ENCODE measurements at regions not wholly inside any gene's neighbourhood (a gene's known extent, or its start where the extent isn't known, plus 50 kb on each side); places are given as distances from the start of the nearest gene placed in this dataset.
"Not testable (repeated sequence)": the region's sequence is repeated elsewhere in the genome, so short reads cannot be mapped to it uniquely, and the experiment has no call there.

- no peaks in the 10 kb centered on the region for H3K36me3 ChIP-seq (ENCODE audit: insufficient read depth, low read length)
Measured at GRCh38 chr11:50170115-50170514, 137.4 kb downstream of the OR4C45 start.

GRCh38 chr11:50174189-50174588, 141.5 kb downstream of the OR4C45 start:
- Histone ChIP-seq H3K9ac (ENCODE audit: low read length) (no peak overlapping the region), H3K4me3 (ENCODE audit: low read length) (no peak overlapping the region), H3K4me2 (ENCODE audit: low read depth, low read length, poor library complexity, severe bottlenecking) (no peak overlapping the region), H3K79me2 (ENCODE audit: low read length) (no peaks in the 10 kb centered on the region), H3K27me3 (ENCODE audit: low read length) (no peaks in the 10 kb centered on the region), H3K36me3 (ENCODE audit: insufficient read depth, low read length) (no peaks in the 10 kb centered on the region), H3K4me1 (ENCODE audit: low read length) (no peaks in the 10 kb centered on the region), H3K9me2 (replicated peaks; ENCODE audit: insufficient read depth, low read length) (no peaks in the 10 kb centered on the region), H3K9me3 (ENCODE audit: low read length) (no peaks in the 10 kb centered on the region), H3K27ac (ENCODE audit: low read length) (no peak overlapping the region), H2AFZ (ENCODE audit: low read length) (no peak overlapping the region), H4K20me1 (ENCODE audit: insufficient read depth, low read depth, low read length) (no peaks in the 10 kb centered on the region)
- DNase-seq: peak; percentile 47

More at GRCh38 chr11:50170115-50170514, 137.4 kb downstream of the OR4C45 start:
- H3K27me3 ChIP-seq (ENCODE audit: low read length): no peaks in the 10 kb centered on the region
- no peak overlapping the region for H2AFZ ChIP-seq (ENCODE audit: low read length)
- no peak for DNase-seq
- H4K20me1 ChIP-seq (ENCODE audit: insufficient read depth, low read depth, low read length): no peaks in the 10 kb centered on the region
- H3K4me3 ChIP-seq (ENCODE audit: low read length): no peak overlapping the region
- no peak overlapping the region for H3K9ac ChIP-seq (ENCODE audit: low read length)
- H3K27ac ChIP-seq (ENCODE audit: low read length): no peak overlapping the region
- H3K4me1 ChIP-seq (ENCODE audit: low read length): no peaks in the 10 kb centered on the region
- H3K4me2 ChIP-seq (ENCODE audit: low read depth, low read length, poor library complexity, severe bottlenecking): no peak overlapping the region
- H3K9me3 ChIP-seq (ENCODE audit: low read length): no peaks in the 10 kb centered on the region
- H3K9me2 ChIP-seq (replicated peaks; ENCODE audit: insufficient read depth, low read length): no peaks in the 10 kb centered on the region
- H3K79me2 ChIP-seq (ENCODE audit: low read length): no peaks in the 10 kb centered on the region

- no peaks in the 10 kb centered on the region for H3K9me3 ChIP-seq (ENCODE audit: low read length)
- H3K79me2 ChIP-seq (ENCODE audit: low read length): no peaks in the 10 kb centered on the region
- H3K36me3 ChIP-seq (ENCODE audit: insufficient read depth, low read length): no peaks in the 10 kb centered on the region
- no peak for DNase-seq
- H3K9me2 ChIP-seq (replicated peaks; ENCODE audit: insufficient read depth, low read length): no peaks in the 10 kb centered on the region
- H3K4me1 ChIP-seq (ENCODE audit: low read length): no peaks in the 10 kb centered on the region
- H3K9ac ChIP-seq (ENCODE audit: low read length): no peak overlapping the region
- no peak overlapping the region for H3K4me3 ChIP-seq (ENCODE audit: low read length)
- H3K27me3 ChIP-seq (ENCODE audit: low read length): no peaks in the 10 kb centered on the region
- no peaks in the 10 kb centered on the region for H4K20me1 ChIP-seq (ENCODE audit: insufficient read depth, low read depth, low read length)
- H3K27ac ChIP-seq (ENCODE audit: low read length): no peak overlapping the region
- no peak overlapping the region for H3K4me2 ChIP-seq (ENCODE audit: low read depth, low read length, poor library complexity, severe bottlenecking)
- H2AFZ ChIP-seq (ENCODE audit: low read length): no peak overlapping the region
Measured at GRCh38 chr11:50174975-50175374, 142.3 kb downstream of the OR4C45 start.

- no peak overlapping the region for H3K4me3 ChIP-seq (ENCODE audit: low read length)
- H3K9me3 ChIP-seq (ENCODE audit: low read length): no peaks in the 10 kb centered on the region
- no peak overlapping the region for H2AFZ ChIP-seq (ENCODE audit: low read length)
- H3K36me3 ChIP-seq (ENCODE audit: insufficient read depth, low read length): no peaks in the 10 kb centered on the region
- DNase-seq: no peak
- H3K9me2 ChIP-seq (replicated peaks; ENCODE audit: insufficient read depth, low read length): no peaks in the 10 kb centered on the region
- no peak overlapping the region for H3K27ac ChIP-seq (ENCODE audit: low read length)
- no peaks in the 10 kb centered on the region for H3K27me3 ChIP-seq (ENCODE audit: low read length)
- no peaks in the 10 kb centered on the region for H3K4me1 ChIP-seq (ENCODE audit: low read length)
- H3K79me2 ChIP-seq (ENCODE audit: low read length): no peaks in the 10 kb centered on the region
- no peak overlapping the region for H3K9ac ChIP-seq (ENCODE audit: low read length)
- H4K20me1 ChIP-seq (ENCODE audit: insufficient read depth, low read depth, low read length): no peaks in the 10 kb centered on the region
- H3K4me2 ChIP-seq (ENCODE audit: low read depth, low read length, poor library complexity, severe bottlenecking): no peak overlapping the region
Measured at GRCh38 chr11:50178737-50179136, 146.1 kb downstream of the OR4C45 start.

- H3K4me2 ChIP-seq (ENCODE audit: low read depth, low read length, poor library complexity, severe bottlenecking): no peak overlapping the region
- H3K79me2 ChIP-seq (ENCODE audit: low read length): no peaks in the 10 kb centered on the region
- H3K27ac ChIP-seq (ENCODE audit: low read length): no peak overlapping the region
- H3K4me1 ChIP-seq (ENCODE audit: low read length): no peaks in the 10 kb centered on the region
- no peak overlapping the region for H3K4me3 ChIP-seq (ENCODE audit: low read length)
- H3K9me2 ChIP-seq (replicated peaks; ENCODE audit: insufficient read depth, low read length): no peaks in the 10 kb centered on the region
- H3K36me3 ChIP-seq (ENCODE audit: insufficient read depth, low read length): no peaks in the 10 kb centered on the region
- H3K27me3 ChIP-seq (ENCODE audit: low read length): no peaks in the 10 kb centered on the region
- DNase-seq: no peak
- no peak overlapping the region for H2AFZ ChIP-seq (ENCODE audit: low read length)
- H4K20me1 ChIP-seq (ENCODE audit: insufficient read depth, low read depth, low read length): no peaks in the 10 kb centered on the region
- no peak overlapping the region for H3K9ac ChIP-seq (ENCODE audit: low read length)
- H3K9me3 ChIP-seq (ENCODE audit: low read length): no peaks in the 10 kb centered on the region
Measured at GRCh38 chr11:50181334-50181733, 148.7 kb downstream of the OR4C45 start.

- Histone ChIP-seq H3K79me2 (ENCODE audit: low read length) (no peaks in the 10 kb centered on the region), H3K4me3 (ENCODE audit: low read length) (no peak overlapping the region), H3K9ac (ENCODE audit: low read length) (no peak overlapping the region), H3K4me1 (ENCODE audit: low read length) (no peaks in the 10 kb centered on the region), H4K20me1 (ENCODE audit: insufficient read depth, low read depth, low read length) (no peaks in the 10 kb centered on the region), H3K4me2 (ENCODE audit: low read depth, low read length, poor library complexity, severe bottlenecking) (no peak overlapping the region), H3K9me3 (ENCODE audit: low read length) (no peaks in the 10 kb centered on the region), H3K27ac (ENCODE audit: low read length) (no peak overlapping the region), H3K36me3 (ENCODE audit: insufficient read depth, low read length) (no peaks in the 10 kb centered on the region), H3K9me2 (replicated peaks; ENCODE audit: insufficient read depth, low read length) (no peaks in the 10 kb centered on the region), H2AFZ (ENCODE audit: low read length) (no peak overlapping the region), H3K27me3 (ENCODE audit: low read length) (no peaks in the 10 kb centered on the region)
- DNase-seq: no peak
Measured at GRCh38 chr11:50182486-50182885, 149.8 kb downstream of the OR4C45 start.

- H3K4me2 ChIP-seq (ENCODE audit: low read depth, low read length, poor library complexity, severe bottlenecking); H3K36me3 ChIP-seq (ENCODE audit: insufficient read depth, low read length); H4K20me1 ChIP-seq (ENCODE audit: insufficient read depth, low read depth, low read length); DNase-seq; H3K9me2 ChIP-seq (replicated peaks; ENCODE audit: insufficient read depth, low read length); H3K9me3 ChIP-seq (ENCODE audit: low read length); H3K27ac ChIP-seq (ENCODE audit: low read length); H3K27me3 ChIP-seq (ENCODE audit: low read length); H2AFZ ChIP-seq (ENCODE audit: low read length); H3K4me3 ChIP-seq (ENCODE audit: low read length); H3K9ac ChIP-seq (ENCODE audit: low read length); H3K4me1 ChIP-seq (ENCODE audit: low read length); H3K79me2 ChIP-seq (ENCODE audit: low read length): not testable (repeated sequence)
Measured at GRCh38 chr11:50183170-50183569, 150.5 kb downstream of the OR4C45 start.

GRCh38 chr11:50186146-50186545, 153.5 kb downstream of the OR4C45 start:
- no peak overlapping the region for H2AFZ ChIP-seq (ENCODE audit: low read length)
- no peak overlapping the region for H3K4me3 ChIP-seq (ENCODE audit: low read length)
- no peak overlapping the region for H3K9ac ChIP-seq (ENCODE audit: low read length)
- H3K9me3 ChIP-seq (ENCODE audit: low read length): no peaks in the 10 kb centered on the region
- H3K9me2 ChIP-seq (replicated peaks; ENCODE audit: insufficient read depth, low read length): no peaks in the 10 kb centered on the region
- H3K79me2 ChIP-seq (ENCODE audit: low read length): no peaks in the 10 kb centered on the region
- H3K27ac ChIP-seq (ENCODE audit: low read length): no peak overlapping the region
- no peaks in the 10 kb centered on the region for H3K36me3 ChIP-seq (ENCODE audit: insufficient read depth, low read length)
- DNase-seq: no peak
- no peaks in the 10 kb centered on the region for H3K4me1 ChIP-seq (ENCODE audit: low read length)
- no peak overlapping the region for H3K4me2 ChIP-seq (ENCODE audit: low read depth, low read length, poor library complexity, severe bottlenecking)
- no peaks in the 10 kb centered on the region for H4K20me1 ChIP-seq (ENCODE audit: insufficient read depth, low read depth, low read length)
- H3K27me3 ChIP-seq (ENCODE audit: low read length): no peaks in the 10 kb centered on the region

GRCh38 chr11:50187220-50187619, 154.5 kb downstream of the OR4C45 start:
- Histone ChIP-seq H4K20me1 (ENCODE audit: insufficient read depth, low read depth, low read length) (no peaks in the 10 kb centered on the region), H3K9me3 (ENCODE audit: low read length) (no peaks in the 10 kb centered on the region), H3K27ac (ENCODE audit: low read length) (no peak overlapping the region), H3K27me3 (ENCODE audit: low read length) (no peaks in the 10 kb centered on the region), H3K4me1 (ENCODE audit: low read length) (no peaks in the 10 kb centered on the region), H3K79me2 (ENCODE audit: low read length) (no peaks in the 10 kb centered on the region), H3K9me2 (replicated peaks; ENCODE audit: insufficient read depth, low read length) (no peaks in the 10 kb centered on the region), H3K4me2 (ENCODE audit: low read depth, low read length, poor library complexity, severe bottlenecking) (no peak overlapping the region), H3K4me3 (ENCODE audit: low read length) (no peak overlapping the region), H3K9ac (ENCODE audit: low read length) (no peak overlapping the region), H3K36me3 (ENCODE audit: insufficient read depth, low read length) (no peaks in the 10 kb centered on the region), H2AFZ (ENCODE audit: low read length) (no peak overlapping the region)
- DNase-seq: no peak

All from Karpas-422 (cell line).